ENCODE measurements at regions not wholly inside any gene's neighbourhood (a gene's known extent, or its start where the extent isn't known, plus 50 kb on each side); places are given as distances from the start of the nearest gene placed in this dataset.

GRCh38 chr2:216786676-216787075 lies 73.2 kb downstream of the TNP1 start:
- Mint-ChIP-seq H3K4me1 (no peaks in the 10 kb centered on the region), H3K4me3 (no peak overlapping the region), H3K27me3 (peaks cover 16% of the 10 kb centered on the region), H3K36me3 (no peaks in the 10 kb centered on the region), H3K9me3 (no peaks in the 10 kb centered on the region), H3K27ac (no peak overlapping the region)

- Mint-ChIP-seq H3K27me3 (peaks cover 12% of the 10 kb centered on the region), H3K4me3 (no peak overlapping the region), H3K36me3 (no peaks in the 10 kb centered on the region)
Measured at GRCh38 chr2:216784456-216784855, 75.4 kb downstream of the TNP1 start.

GRCh38 chr2:216781709-216782108 lies 78.2 kb downstream of the TNP1 start:
- peaks cover 0 to 7% (median 2%) of the 10 kb centered on the region in 3 donors for H3K9me3 Mint-ChIP-seq
- H3K36me3 Mint-ChIP-seq, result no peaks in the 10 kb centered on the region
- H3K4me1 Mint-ChIP-seq, result peaks cover 0 to 4% (median 0%) of the 10 kb centered on the region in 3 donors
- H3K4me3 Mint-ChIP-seq, result no peak overlapping the region
- peaks cover 10% of the 10 kb centered on the region for H3K27me3 Mint-ChIP-seq
- H3K27ac Mint-ChIP-seq, result no peak overlapping the region

More at GRCh38 chr2:216784456-216784855, 75.4 kb downstream of the TNP1 start:
- no peaks in the 10 kb centered on the region for H3K4me1 Mint-ChIP-seq
- peaks cover 0 to 3% (median 0%) of the 10 kb centered on the region in 3 donors for H3K9me3 Mint-ChIP-seq
- H3K27ac Mint-ChIP-seq, result no peak overlapping the region

DNA sequence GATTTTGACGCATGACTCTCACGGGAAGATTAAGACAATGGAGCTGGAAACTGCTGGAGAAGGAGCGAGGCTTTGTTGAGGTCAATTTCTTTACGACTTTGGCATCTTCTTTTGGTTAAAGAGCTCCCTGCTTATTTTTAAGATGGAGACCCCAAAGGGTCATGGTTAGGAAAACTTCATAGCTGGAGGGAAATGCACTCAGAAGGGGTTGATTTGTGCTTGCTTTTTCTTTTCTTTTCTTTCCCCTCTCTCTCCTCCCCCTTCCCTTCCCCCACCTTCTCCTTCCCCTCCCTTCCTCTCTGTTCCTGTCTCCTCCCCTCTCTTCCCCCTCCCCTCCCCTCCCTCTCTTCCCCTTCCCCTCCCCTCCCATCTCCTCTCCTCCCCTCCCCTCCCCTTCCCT lies 79.0 kb downstream of the TNP1 start:
- H3K9me3 Mint-ChIP-seq, result peaks cover 0 to 7% (median 2%) of the 10 kb centered on the region in 3 donors
- H3K4me3 Mint-ChIP-seq, result no peak overlapping the region
- no peak overlapping the region for H3K27ac Mint-ChIP-seq
- H3K27me3 Mint-ChIP-seq, result peaks cover 10% of the 10 kb centered on the region
- H3K4me1 Mint-ChIP-seq, result peaks cover 0 to 4% (median 0%) of the 10 kb centered on the region in 3 donors
- H3K36me3 Mint-ChIP-seq, result no peaks in the 10 kb centered on the region

DNA sequence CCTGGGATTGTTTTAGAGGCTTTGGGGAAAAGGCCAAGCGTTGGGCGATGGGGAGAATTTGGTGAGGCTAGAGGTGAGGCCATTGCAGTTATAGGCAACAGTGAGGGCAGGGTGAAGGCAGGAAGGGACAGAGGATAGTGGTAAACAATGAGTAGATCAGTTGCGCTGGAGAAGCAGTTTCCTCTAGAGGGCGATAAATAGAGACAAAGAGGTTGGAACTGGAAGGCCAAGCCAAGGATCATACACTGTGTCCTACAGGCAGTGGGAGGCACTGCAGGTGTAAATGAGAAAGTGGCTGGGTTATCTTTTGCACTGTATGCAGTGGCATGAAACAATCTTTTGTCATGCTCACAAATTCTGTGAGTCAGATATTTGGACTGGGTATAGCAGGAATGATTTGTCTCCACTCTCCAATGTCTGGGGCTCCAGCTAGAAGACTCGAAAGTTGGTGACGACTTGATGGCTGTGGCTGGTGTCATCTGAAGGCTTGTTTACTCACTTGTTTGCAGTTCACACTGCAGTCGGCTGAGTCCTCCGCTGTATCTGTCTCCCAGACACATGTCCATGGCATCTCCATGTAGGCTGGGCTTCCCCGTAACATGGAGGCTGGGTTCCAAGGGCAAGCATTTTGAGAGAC lies 82.1 kb downstream of the TNP1 start:
- H3K27me3 Mint-ChIP-seq, result peaks cover 6% of the 10 kb centered on the region
- H3K4me3 Mint-ChIP-seq, result no peak overlapping the region
- H3K9me3 Mint-ChIP-seq, result peaks cover 0 to 7% (median 2%) of the 10 kb centered on the region in 3 donors
- H3K4me1 Mint-ChIP-seq, result peaks cover 0 to 4% (median 0%) of the 10 kb centered on the region in 3 donors
- no peaks in the 10 kb centered on the region for H3K36me3 Mint-ChIP-seq
- H3K27ac Mint-ChIP-seq, result no peak overlapping the region

GRCh38 chr2:216776066-216776850 lies 80.9 kb upstream of the IGFBP5 start:
- Mint-ChIP-seq H3K4me3 (no peak overlapping the region), H3K4me1 (peaks cover 0 to 5% (median 0%) of the 10 kb centered on the region in 3 donors), H3K9me3 (peaks cover 2 to 11% (median 2%) of the 10 kb centered on the region in 3 donors), H3K36me3 (no peaks in the 10 kb centered on the region), H3K27ac (no peak overlapping the region), H3K27me3 (peaks cover 6% of the 10 kb centered on the region)

GRCh38 chr2:216775043-216775453 lies 79.7 kb upstream of the IGFBP5 start:
- Mint-ChIP-seq H3K27ac (no peak overlapping the region), H3K4me3 (no peak overlapping the region), H3K27me3 (peaks cover 8% of the 10 kb centered on the region), H3K36me3 (no peaks in the 10 kb centered on the region), H3K9me3 (peaks cover 2 to 11% (median 2%) of the 10 kb centered on the region in 3 donors), H3K4me1 (peaks cover 0 to 5% (median 0%) of the 10 kb centered on the region in 3 donors)

GRCh38 chr2:216774620-216775019 lies 79.3 kb upstream of the IGFBP5 start:
- Mint-ChIP-seq H3K36me3 (no peaks in the 10 kb centered on the region), H3K27me3 (peaks cover 10% of the 10 kb centered on the region), H3K4me3 (no peak overlapping the region), H3K4me1 (peaks cover 0 to 5% (median 0%) of the 10 kb centered on the region in 3 donors), H3K27ac (no peak overlapping the region), H3K9me3 (peaks cover 2 to 10% (median 2%) of the 10 kb centered on the region in 3 donors)

DNA sequence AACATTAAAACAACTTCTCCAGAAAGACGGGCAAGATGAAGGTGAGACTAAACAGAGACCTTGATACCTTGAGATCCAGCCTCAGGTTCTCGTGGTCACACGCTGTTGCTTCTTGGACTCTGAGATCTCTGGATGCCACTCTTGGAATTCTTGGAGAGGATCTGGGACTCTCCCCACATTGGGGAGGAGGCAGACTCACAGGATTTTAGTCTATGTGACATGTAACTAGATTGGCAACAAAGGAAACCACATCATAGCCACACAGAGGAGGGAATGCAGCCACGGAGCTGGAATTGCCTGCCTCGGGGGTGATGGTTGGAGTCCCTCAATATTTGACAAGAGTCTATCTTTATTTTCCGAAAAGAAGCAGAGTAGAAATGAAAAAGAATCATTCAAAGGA lies 78.8 kb upstream of the IGFBP5 start:
- Mint-ChIP-seq H3K27me3 (peaks cover 13% of the 10 kb centered on the region), H3K27ac (no peak overlapping the region), H3K36me3 (no peaks in the 10 kb centered on the region)

DNA sequence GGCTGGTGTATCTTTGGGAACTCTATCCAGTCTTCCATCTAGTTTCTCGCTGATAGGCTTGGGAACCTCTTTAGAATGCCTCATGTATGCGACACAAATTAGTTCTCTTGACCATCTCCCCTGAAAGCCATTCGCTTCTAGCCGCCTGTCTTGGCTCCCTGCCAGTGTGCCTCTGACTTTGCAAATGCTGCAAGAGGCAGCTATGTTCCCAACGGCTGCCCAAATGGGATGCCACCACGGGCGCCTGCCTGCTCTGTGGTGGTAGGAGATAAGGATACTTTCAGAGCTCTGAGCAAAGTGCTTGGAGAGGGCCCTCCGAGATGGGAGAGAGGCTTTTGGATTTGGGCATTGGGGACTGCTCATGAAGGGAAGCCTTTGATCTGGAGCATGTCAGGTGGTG lies 77.7 kb upstream of the IGFBP5 start:
- Mint-ChIP-seq H3K9me3 (peaks cover 2 to 4% (median 2%) of the 10 kb centered on the region in 3 donors), H3K27me3 (peaks cover 13% of the 10 kb centered on the region), H3K36me3 (no peaks in the 10 kb centered on the region), H3K4me1 (peaks cover 0 to 5% (median 0%) of the 10 kb centered on the region in 3 donors), H3K27ac (no peak overlapping the region), H3K4me3 (no peak overlapping the region)

More for the DNA sequence above, 78.8 kb upstream of the IGFBP5 start:
- peaks cover 2 to 5% (median 2%) of the 10 kb centered on the region in 3 donors for H3K9me3 Mint-ChIP-seq
- H3K4me3 Mint-ChIP-seq, result no peak overlapping the region
- peaks cover 0 to 5% (median 0%) of the 10 kb centered on the region in 3 donors for H3K4me1 Mint-ChIP-seq

- peaks cover 0 to 1% (median 0%) of the 10 kb centered on the region in 3 donors for H3K4me1 Mint-ChIP-seq
- H3K27me3 Mint-ChIP-seq, result peaks cover 13% of the 10 kb centered on the region
- H3K4me3 Mint-ChIP-seq, result no peak overlapping the region
- H3K9me3 Mint-ChIP-seq, result peaks cover 0 to 4% (median 2%) of the 10 kb centered on the region in 3 donors
- H3K36me3 Mint-ChIP-seq, result no peaks in the 10 kb centered on the region
- H3K27ac Mint-ChIP-seq, result no peak overlapping the region
Measured at GRCh38 chr2:216770717-216771116, 75.4 kb upstream of the IGFBP5 start.

GRCh38 chr2:216770050-216770449 lies 74.7 kb upstream of the IGFBP5 start:
- Mint-ChIP-seq H3K4me1 (peaks cover 0 to 1% (median 0%) of the 10 kb centered on the region in 3 donors), H3K4me3 (no peak overlapping the region), H3K27ac (no peak overlapping the region), H3K36me3 (no peaks in the 10 kb centered on the region), H3K27me3 (peaks cover 19% of the 10 kb centered on the region), H3K9me3 (peaks cover 0 to 4% (median 2%) of the 10 kb centered on the region in 3 donors)

GRCh38 chr2:216769626-216770025 lies 74.3 kb upstream of the IGFBP5 start:
- Mint-ChIP-seq H3K27me3 (peaks cover 21% of the 10 kb centered on the region), H3K4me3 (no peak overlapping the region), H3K36me3 (no peaks in the 10 kb centered on the region), H3K27ac (no peak overlapping the region), H3K4me1 (peaks cover 0 to 1% (median 0%) of the 10 kb centered on the region in 3 donors), H3K9me3 (peaks cover 0 to 4% (median 2%) of the 10 kb centered on the region in 3 donors)

GRCh38 chr2:216768908-216769411 lies 73.6 kb upstream of the IGFBP5 start:
- Mint-ChIP-seq H3K36me3 (no peaks in the 10 kb centered on the region), H3K27ac (no peak overlapping the region), H3K4me1 (peaks cover 0 to 1% (median 0%) of the 10 kb centered on the region in 3 donors), H3K9me3 (peaks cover 0 to 4% (median 2%) of the 10 kb centered on the region in 3 donors), H3K27me3 (peaks cover 25% of the 10 kb centered on the region), H3K4me3 (no peak overlapping the region)

- Mint-ChIP-seq H3K27ac (no peak overlapping the region), H3K4me3 (no peak overlapping the region), H3K36me3 (no peaks in the 10 kb centered on the region), H3K9me3 (no peaks in the 10 kb centered on the region), H3K27me3 (peaks cover 32% of the 10 kb centered on the region), H3K4me1 (no peaks in the 10 kb centered on the region)
Measured at GRCh38 chr2:216765761-216766262, 70.5 kb upstream of the IGFBP5 start.
